ENCODE measurements at regions not wholly inside any gene's neighbourhood (a gene's known extent, or its start where the extent isn't known, plus 50 kb on each side); places are given as distances from the start of the nearest gene placed in this dataset.

- TF ChIP-seq CTCF (IDR thresholded peaks at IDR 0.05) = no peak
- TF ChIP-seq POLR2A (IDR thresholded peaks at IDR 0.05) = no peak
- DNase-seq = no peak
- no peaks in the 10 kb centered on the region for H3K36me3 ChIP-seq
- ATAC-seq = no peak
- no peak overlapping the region for H3K4me3 ChIP-seq
- H3K9me3 ChIP-seq = peaks cover 0 to 15% (median 5%) of the 10 kb centered on the region in 12 donors
- no peak overlapping the region for H3K27ac ChIP-seq
- H3K27me3 ChIP-seq = peaks cover 0 to 8% (median 0%) of the 10 kb centered on the region in 9 donors
- no peaks in the 10 kb centered on the region for H3K4me1 ChIP-seq
- intact Hi-C loops (cut with DNase I) = no loop called here
Measured at GRCh38 chr18:38966841-38967240, 1401.2 kb upstream of the CELF4 start.

- Histone ChIP-seq H3K27ac (no peak overlapping the region), H3K9me3 (peaks cover 0 to 8% (median 1%) of the 10 kb centered on the region in 12 donors), H3K4me3 (no peak overlapping the region), H3K36me3 (no peaks in the 10 kb centered on the region), H3K27me3 (peaks cover 0 to 8% (median 0%) of the 10 kb centered on the region in 9 donors), H3K4me1 (no peaks in the 10 kb centered on the region)
- 42 to 50% (median 45%) methylated on average over 3 of the region's 3 CpGs for WGBS, 4 donors
- TF ChIP-seq POLR2A (IDR thresholded peaks at IDR 0.05) = no peak
- TF ChIP-seq CTCF (IDR thresholded peaks at IDR 0.05) = no peak
- ATAC-seq (no peak), DNase-seq (no peak)
- intact Hi-C loops (cut with DNase I) = no loop called here
Measured at GRCh38 chr18:38963943-38964660, 1398.5 kb upstream of the CELF4 start.

GRCh38 chr18:38961880-38962279, 1396.3 kb upstream of the CELF4 start:
- intact Hi-C loops (cut with DNase I) = no loop called here
- H3K4me1 ChIP-seq = no peaks in the 10 kb centered on the region
- H3K4me3 ChIP-seq = no peak overlapping the region
- TF ChIP-seq POLR2A (IDR thresholded peaks at IDR 0.05) = no peak
- no peak for TF ChIP-seq CTCF (IDR thresholded peaks at IDR 0.05)
- no peak overlapping the region for H3K27ac ChIP-seq
- H3K36me3 ChIP-seq = no peaks in the 10 kb centered on the region
- ATAC-seq (no peak), DNase-seq (no peak)
- H3K9me3 ChIP-seq = no peaks in the 10 kb centered on the region
- WGBS, 4 donors = 27 to 60% (median 36%) methylated on average over 1 of the region's 1 CpG
- peaks cover 0 to 8% (median 0%) of the 10 kb centered on the region in 9 donors for H3K27me3 ChIP-seq

GRCh38 chr18:38957736-38958135, 1392.1 kb upstream of the CELF4 start:
- H3K4me1 ChIP-seq = no peaks in the 10 kb centered on the region
- TF ChIP-seq CTCF (IDR thresholded peaks at IDR 0.05) (no peak), POLR2A (IDR thresholded peaks at IDR 0.05) (no peak)
- H3K36me3 ChIP-seq = no peaks in the 10 kb centered on the region
- H3K27ac ChIP-seq = no peak overlapping the region
- H3K9me3 ChIP-seq = no peaks in the 10 kb centered on the region
- 7 to 38% (median 27%) methylated on average over 1 of the region's 1 CpG for WGBS, 4 donors
- H3K4me3 ChIP-seq = no peak overlapping the region
- DNase-seq (no peak), ATAC-seq (no peak)
- intact Hi-C loops (cut with DNase I) = no loop called here
- peaks cover 0 to under 1% (median 0%) of the 10 kb centered on the region in 9 donors for H3K27me3 ChIP-seq
